Pancreas (tissue), 10 donors: ENCODE measurements at regions not wholly inside any gene's neighbourhood (a gene's known extent, or its start where the extent isn't known, plus 50 kb on each side); places are given as distances from the start of the nearest gene placed in this dataset.

Experiments
- ATAC-seq, 4 donors: fragments of 200-7000 bp; cut with Tn5 transposase; one replicate each; pipeline versions ENCODE4 v1.8.0 to v1.9.1; 2020; ENCODE audit warnings: mild to moderate bottlenecking in 4 of 4, moderate library complexity in 4 of 4
- DNase-seq, 6 donors: peaks; one replicate each; pipeline ENCODE4 v3.0.0-alpha.2; 2020
- FAIRE-seq: peaks from 2 replicates; lab custom pipeline; 2012; peaks lifted over from hg19 to GRCh38; lab: Jason Lieb, UNC
- H3K27ac ChIP-seq, 4 donors: fragments of 200-600 bp; sonication (generic); 1 replicate in 3 of 4; 2 replicates in 1 of 4; pipeline versions ENCODE4 v1.5.0 to v1.8.0; 2020
- H3K27me3 ChIP-seq, 4 donors: fragments of 200-600 bp; one replicate each; pipeline ENCODE4 v1.8.0; 2021
- H3K36me3 ChIP-seq, 3 donors: fragments of 200-600 bp; sonication (generic) in 1 of 3; one replicate each; pipeline versions ENCODE4 v1.5.0 to v1.8.0; 2020 to 2021
- H3K4me1 ChIP-seq, 3 donors: fragments of 200-600 bp; one replicate each; pipeline ENCODE4 v1.8.0; 2021
- H3K4me3 ChIP-seq, 4 donors: fragments of 200-600 bp; sonication (generic) in 2 of 4; one replicate each; pipeline versions ENCODE4 v1.5.0 to v1.8.0; 2020 to 2021
- H3K9me3 ChIP-seq, 4 donors: fragments of 200-600 bp; one replicate each; pipeline ENCODE4 v1.8.0; 2021
- CTCF ChIP-seq, 4 donors: fragments of 200-600 bp; sonication (generic) in 3 of 4; IDR thresholded peaks; one replicate each; pipeline versions ENCODE4 v1.5.0 to v1.8.0; 2021; ENCODE audit warnings: antibody characterized with exemption in 4 of 4
- whole genome bisulfite sequencing, 2 donors: extraction: QIAGEN DNeasy Blood & Tissue Kit; methylation state at CpG; one replicate each; pipeline ENCODE4 v1.1.7; 2013; 5-methylcytosine and 5-hydroxymethylcytosine counted together
- intact Hi-C, 3 donors: fragments of 100-400 bp; cut with DNase I; formaldehyde crosslinking; loops; one replicate each; pipeline versions ENCODE4 v1.11.1 to v1.14.2; 2022
- donor health status: healthy with polysubstance abuse.
- donor health status: DM: no; HTN: no; CAD: no; lungs with moderate emphysema.
- donor health status: DM: no; HTN: no; CAD: no.
- donor health status: control.
- donor health status: control.
- donor health status: Bipolar disorder and iron deficiency.
- donor health status: DM: yes; HTN: yes; CAD: no.
- donor health status: DM: no; HTN: no; CAD: no.
- donor health status: DM: no; HTN: no; CAD: no.
- donor health status: DM: yes; HTN: yes; CAD: no.

GRCh38 chr22:47460861-47461260, 698.4 kb downstream of the TBC1D22A start:
- no peaks in the 10 kb centered on the region for H3K9me3 ChIP-seq
- intact Hi-C loops = no loop called here
- no peak for FAIRE-seq

DNA sequence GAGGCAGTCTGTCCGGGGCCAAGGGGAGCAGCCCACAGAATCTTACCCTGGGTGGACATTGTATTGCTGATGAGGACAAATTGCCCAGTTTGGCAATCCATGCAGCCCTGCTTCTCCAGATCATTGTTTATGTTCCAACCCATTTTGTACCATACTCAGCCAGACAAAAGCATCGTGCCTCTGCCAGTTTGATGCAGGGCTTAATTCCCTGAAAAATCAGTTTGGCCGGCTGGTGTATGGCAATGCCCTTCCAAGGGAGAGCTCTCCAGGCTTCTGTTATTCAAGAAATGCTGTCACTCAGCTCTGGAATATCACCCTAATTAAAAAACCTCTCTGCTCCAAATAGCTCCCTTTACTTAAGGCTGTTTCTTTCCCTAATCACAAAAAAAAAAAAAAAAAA, 697.7 kb downstream of the TBC1D22A start:
- Histone ChIP-seq H3K27ac (no peak overlapping the region), H3K4me3 (no peak overlapping the region), H3K9me3 (no peaks in the 10 kb centered on the region), H3K27me3 (no peaks in the 10 kb centered on the region), H3K36me3 (no peaks in the 10 kb centered on the region), H3K4me1 (no peaks in the 10 kb centered on the region)
- intact Hi-C loops = no loop called here
- no peak for DNase-seq
- 64 to 76% methylated on average over 3 of the region's 3 CpGs for WGBS, 2 donors
- ATAC-seq = no peak
- TF ChIP-seq CTCF (IDR thresholded peaks at IDR 0.05) = no peak
- no peak for FAIRE-seq

More at GRCh38 chr22:47460861-47461260, 698.4 kb downstream of the TBC1D22A start:
- Histone ChIP-seq H3K4me1 (no peaks in the 10 kb centered on the region), H3K27ac (no peak overlapping the region), H3K27me3 (no peaks in the 10 kb centered on the region), H3K4me3 (no peak overlapping the region), H3K36me3 (no peaks in the 10 kb centered on the region)
- no peak for ATAC-seq
- TF ChIP-seq CTCF (IDR thresholded peaks at IDR 0.05) = no peak
- DNase-seq = no peak
- 54 to 56% methylated on average over 5 of the region's 5 CpGs for whole genome bisulfite sequencing, 2 donors

- Histone ChIP-seq H3K9me3 (no peaks in the 10 kb centered on the region), H3K4me1 (no peaks in the 10 kb centered on the region), H3K4me3 (no peak overlapping the region), H3K27me3 (no peaks in the 10 kb centered on the region), H3K36me3 (no peaks in the 10 kb centered on the region), H3K27ac (no peak overlapping the region)
- WGBS, 2 donors = 63 to 84% methylated on average over 8 of the region's 8 CpGs
- DNase-seq (no peak), ATAC-seq (no peak), FAIRE-seq (no peak)
- TF ChIP-seq CTCF (IDR thresholded peaks at IDR 0.05) = no peak
- intact Hi-C loops = no loop called here
Observed at GRCh38 chr22:47458348-47458747, 695.9 kb downstream of the TBC1D22A start.

DNA sequence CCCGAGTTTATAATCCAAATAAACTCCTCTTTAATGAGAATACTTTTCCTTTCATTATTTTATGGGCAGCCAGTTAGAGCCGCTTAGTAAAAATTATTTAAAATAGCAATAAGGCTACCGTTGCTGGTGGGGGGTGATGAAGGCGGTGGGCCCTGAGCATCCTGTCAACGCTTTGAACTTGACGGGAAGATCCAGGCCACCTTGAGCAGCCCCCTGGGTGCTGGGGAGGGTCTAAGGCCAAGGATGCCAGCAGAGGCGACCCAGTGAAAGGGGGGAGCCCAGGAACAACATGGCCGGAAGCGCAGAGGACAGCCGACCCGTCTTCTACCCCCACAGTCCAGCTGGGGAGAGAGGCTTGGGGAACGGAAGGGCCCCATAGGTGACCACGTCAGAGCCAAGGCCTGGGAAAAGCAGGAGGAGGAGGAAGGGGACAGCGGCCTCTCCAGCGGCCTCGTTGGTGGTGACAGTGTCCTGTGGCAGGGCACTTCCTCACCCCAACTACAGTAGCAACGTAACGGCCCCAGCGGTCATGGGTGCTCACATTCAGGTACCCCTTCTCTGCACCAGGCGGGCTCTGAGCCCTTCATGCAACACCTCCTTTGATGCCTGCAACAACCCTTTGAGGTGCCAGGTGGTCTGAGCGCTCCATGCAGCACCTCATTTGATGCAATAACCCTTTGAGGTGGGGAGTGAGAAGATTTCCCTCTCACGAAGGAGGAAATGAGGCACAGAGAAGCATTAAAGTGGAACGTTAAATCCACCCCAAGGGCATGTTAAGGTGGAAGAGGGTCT, 695.3 kb downstream of the TBC1D22A start:
- intact Hi-C loops = no loop called here
- no peak for TF ChIP-seq CTCF (IDR thresholded peaks at IDR 0.05)
- Histone ChIP-seq H3K9me3 (no peaks in the 10 kb centered on the region), H3K27me3 (no peaks in the 10 kb centered on the region), H3K4me3 (no peak overlapping the region), H3K4me1 (no peaks in the 10 kb centered on the region), H3K27ac (no peak overlapping the region), H3K36me3 (no peaks in the 10 kb centered on the region)
- ATAC-seq (no peak), FAIRE-seq (no peak), DNase-seq (no peak)
- WGBS, 2 donors = 74 to 82% methylated on average over 20 to 23 of the region's 23 CpGs

GRCh38 chr22:47457021-47457420, 694.6 kb downstream of the TBC1D22A start:
- no peaks in the 10 kb centered on the region for H3K27me3 ChIP-seq
- DNase-seq = no peak
- no peak for FAIRE-seq
- H3K36me3 ChIP-seq = no peaks in the 10 kb centered on the region
- H3K27ac ChIP-seq = no peak overlapping the region
- TF ChIP-seq CTCF (IDR thresholded peaks at IDR 0.05) = no peak
- intact Hi-C loops = no loop called here
- H3K4me1 ChIP-seq = no peaks in the 10 kb centered on the region
- no peak for ATAC-seq
- H3K9me3 ChIP-seq = no peaks in the 10 kb centered on the region
- WGBS, 2 donors = 73 to 75% methylated on average over 14 of the region's 14 CpGs
- H3K4me3 ChIP-seq = no peak overlapping the region
